Parathyroid adenoma (tissue), 2 donors: ENCODE measurements at regions not wholly inside any gene's neighbourhood (a gene's known extent, or its start where the extent isn't known, plus 50 kb on each side); places are given as distances from the start of the nearest gene placed in this dataset.
"Not testable (repeated sequence)": the region's sequence is repeated elsewhere in the genome, so short reads cannot be mapped to it uniquely, and the experiment has no call there.

ENCODE experiments used
- H2AFZ ChIP-seq: fragments of 300-600 bp; sonication (generic); one replicate; pipeline ENCODE4 v1.7.0; 2017; ENCODE audit warnings: antibody characterized with exemption, mild to moderate bottlenecking
- H3K27ac ChIP-seq: fragments of 300-600 bp; sonication (generic); one replicate; pipeline ENCODE4 v1.7.0; 2017
- H3K27me3 ChIP-seq: fragments of 300-600 bp; sonication (generic); one replicate; pipeline ENCODE4 v1.7.0; 2017; ENCODE audit warnings: low read length; ENCODE audit not compliant: control insufficient read depth, insufficient read depth
- H3K36me3 ChIP-seq: fragments of 300-600 bp; sonication (generic); one replicate; pipeline ENCODE4 v1.7.0; 2017; ENCODE audit warnings: low read length; ENCODE audit not compliant: control insufficient read depth, insufficient read depth
- H3K4me1 ChIP-seq: fragments of 300-600 bp; sonication (generic); one replicate; pipeline ENCODE4 v1.7.0; 2017; ENCODE audit warnings: control low read depth
- H3K4me2 ChIP-seq: fragments of 300-600 bp; sonication (generic); one replicate; pipeline ENCODE4 v1.7.0; 2017; ENCODE audit warnings: low read length
- H3K4me3 ChIP-seq: fragments of 300-600 bp; sonication (generic); one replicate; pipeline ENCODE4 v1.7.0; 2017; ENCODE audit warnings: low read depth, low read length
- H3K79me2 ChIP-seq: fragments of 300-600 bp; sonication (generic); one replicate; pipeline ENCODE4 v1.7.0; 2017; ENCODE audit warnings: control low read depth
- H3K9ac ChIP-seq: fragments of 300-600 bp; sonication (generic); one replicate; pipeline ENCODE4 v1.7.0; 2017; ENCODE audit warnings: mild to moderate bottlenecking
- H3K9me3 ChIP-seq: fragments of 300-600 bp; sonication (generic); one replicate; pipeline ENCODE4 v1.7.0; 2017; ENCODE audit warnings: low read length; ENCODE audit not compliant: control insufficient read depth
- TF ChIP-seq, protein P1 (sequence below): fragments of 300-600 bp; sonication (generic); IDR thresholded peaks from one replicate; pipeline ENCODE4 v1.7.0; 2017; ENCODE audit warnings: antibody characterized with exemption, mild to moderate bottlenecking
- donor health status: primary hyperparathyroidism.

- Histone ChIP-seq H3K4me2 (no peak overlapping the region), H3K9me3 (no peaks in the 10 kb centered on the region), H3K27me3 (no peaks in the 10 kb centered on the region), H3K4me3 (no peak overlapping the region), H3K36me3 (no peaks in the 10 kb centered on the region), H3K27ac (no peak overlapping the region), H2AFZ (peak overlapping the region; percentile 42), H3K79me2 (no peaks in the 10 kb centered on the region), H3K4me1 (no peaks in the 10 kb centered on the region), H3K9ac (no peak overlapping the region)
- TF ChIP-seq, protein P1, sequence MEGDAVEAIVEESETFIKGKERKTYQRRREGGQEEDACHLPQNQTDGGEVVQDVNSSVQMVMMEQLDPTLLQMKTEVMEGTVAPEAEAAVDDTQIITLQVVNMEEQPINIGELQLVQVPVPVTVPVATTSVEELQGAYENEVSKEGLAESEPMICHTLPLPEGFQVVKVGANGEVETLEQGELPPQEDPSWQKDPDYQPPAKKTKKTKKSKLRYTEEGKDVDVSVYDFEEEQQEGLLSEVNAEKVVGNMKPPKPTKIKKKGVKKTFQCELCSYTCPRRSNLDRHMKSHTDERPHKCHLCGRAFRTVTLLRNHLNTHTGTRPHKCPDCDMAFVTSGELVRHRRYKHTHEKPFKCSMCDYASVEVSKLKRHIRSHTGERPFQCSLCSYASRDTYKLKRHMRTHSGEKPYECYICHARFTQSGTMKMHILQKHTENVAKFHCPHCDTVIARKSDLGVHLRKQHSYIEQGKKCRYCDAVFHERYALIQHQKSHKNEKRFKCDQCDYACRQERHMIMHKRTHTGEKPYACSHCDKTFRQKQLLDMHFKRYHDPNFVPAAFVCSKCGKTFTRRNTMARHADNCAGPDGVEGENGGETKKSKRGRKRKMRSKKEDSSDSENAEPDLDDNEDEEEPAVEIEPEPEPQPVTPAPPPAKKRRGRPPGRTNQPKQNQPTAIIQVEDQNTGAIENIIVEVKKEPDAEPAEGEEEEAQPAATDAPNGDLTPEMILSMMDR: peak; percentile 40
Observed at GRCh38 chrX:52574416-52575275, 57.8 kb upstream of the XAGE1B start.

DNA sequence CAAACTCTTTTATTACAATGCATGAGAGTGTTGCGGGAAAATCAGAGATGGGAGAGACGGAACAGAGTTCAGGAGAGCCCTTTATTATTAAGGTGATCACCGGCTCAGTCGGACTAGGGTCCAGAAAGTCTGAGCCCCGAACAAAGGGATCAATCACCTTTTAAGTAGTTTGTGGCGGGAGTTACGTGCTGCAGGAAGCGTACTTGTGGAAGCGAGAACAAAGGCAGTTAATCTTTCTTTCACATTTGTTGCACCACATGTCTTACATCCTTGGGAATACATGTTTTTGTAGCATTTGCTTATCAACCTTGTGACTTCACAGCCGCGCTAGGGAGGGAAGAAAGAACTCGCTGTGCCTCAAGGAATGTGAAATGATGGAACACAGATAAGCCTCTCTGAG, 51.3 kb upstream of the XAGE1B start:
- H3K4me2 ChIP-seq, H3K4me3 ChIP-seq, H3K27ac ChIP-seq, H3K79me2 ChIP-seq, H3K27me3 ChIP-seq, H2AFZ ChIP-seq, H3K9ac ChIP-seq, H3K4me1 ChIP-seq, H3K36me3 ChIP-seq, H3K9me3 ChIP-seq: not testable (repeated sequence)
